Activated T-cell treated with anti-CD3 and anti-CD28 coated beads, Interleukin-2, amount 50 U/mL, for 4 hours (primary cell): ENCODE measurements at regions not wholly inside any gene's neighbourhood (a gene's known extent, or its start where the extent isn't known, plus 50 kb on each side); places are given as distances from the start of the nearest gene placed in this dataset.
"Not testable (repeated sequence)": the region's sequence is repeated elsewhere in the genome, so short reads cannot be mapped to it uniquely, and the experiment has no call there.

Experiments
- ATAC-seq, 2 donors: fragments of 200-7000 bp; cut with Tn5 transposase; one replicate each; pipeline ENCODE4 v1.10.0; 2021
- DNase-seq: peaks from one replicate; pipeline ENCODE4 v3.0.0-alpha.2; 2020
- H3K27me3 Mint-ChIP-seq: one replicate; pipeline ENCODE4 v1.8.0; 2021; ENCODE audit warnings: low read depth, mixed read lengths
- H3K36me3 Mint-ChIP-seq: one replicate; pipeline ENCODE4 v1.8.0; 2022; ENCODE audit warnings: mixed read lengths; ENCODE audit not compliant: insufficient read depth
- H3K4me1 Mint-ChIP-seq: one replicate; pipeline ENCODE4 v1.8.0; 2021; ENCODE audit warnings: low read depth, mixed read lengths
- H3K4me3 Mint-ChIP-seq: one replicate; pipeline ENCODE4 v1.8.0; 2021; ENCODE audit warnings: mild to moderate bottlenecking, moderate library complexity, mixed read lengths
- H3K9me3 Mint-ChIP-seq: one replicate; pipeline ENCODE4 v1.8.0; 2021; ENCODE audit warnings: mixed read lengths

DNA sequence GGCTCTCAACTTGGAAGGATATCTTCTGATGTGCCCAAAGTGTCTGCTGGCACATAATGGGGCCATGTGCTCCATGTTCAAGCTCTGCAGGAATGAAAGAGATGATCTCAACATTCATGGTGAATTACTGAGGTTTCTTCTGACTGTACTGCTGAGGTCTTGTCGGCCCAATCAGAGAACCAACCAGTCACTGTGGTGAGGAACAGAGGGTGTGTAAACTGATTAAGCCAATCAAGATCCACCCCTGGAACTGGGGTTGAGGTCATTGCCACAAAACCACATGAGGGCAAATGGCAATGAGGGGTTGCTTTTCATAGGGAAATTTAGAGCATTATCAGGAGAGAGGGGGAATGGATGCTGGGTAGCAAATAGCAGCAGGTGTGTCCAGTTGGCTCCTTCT lies 152.3 kb upstream of the RAG2 start:
- DNase-seq = no peak
- H3K36me3 Mint-ChIP-seq = no peaks in the 10 kb centered on the region
- H3K9me3 Mint-ChIP-seq = no peaks in the 10 kb centered on the region
- peaks cover 18% of the 10 kb centered on the region for H3K27me3 Mint-ChIP-seq
- ATAC-seq = no peak
- H3K4me3 Mint-ChIP-seq = no peak overlapping the region
- H3K4me1 Mint-ChIP-seq = no peaks in the 10 kb centered on the region

DNA sequence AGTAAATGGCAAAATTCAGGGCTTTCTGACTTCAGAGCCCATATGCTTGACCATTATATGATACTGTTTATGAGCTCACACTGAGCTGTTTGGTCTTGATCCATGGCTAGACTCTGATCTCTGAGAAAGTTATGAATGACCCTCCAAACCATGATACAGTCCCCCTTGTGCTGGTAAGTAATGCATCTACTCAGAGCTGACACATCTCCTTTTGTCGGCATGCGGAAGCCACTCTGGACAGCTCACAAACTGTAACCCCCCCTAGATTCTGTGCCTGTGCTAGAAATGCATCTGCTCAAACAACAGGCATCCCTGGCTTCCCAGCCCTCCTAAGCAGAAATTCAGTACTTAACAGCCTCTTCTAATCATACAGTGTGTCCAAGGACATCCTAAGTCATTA lies 150.8 kb upstream of the RAG2 start:
- no peak for DNase-seq
- no peak for ATAC-seq
- H3K27me3 Mint-ChIP-seq = peaks cover 20% of the 10 kb centered on the region
- H3K36me3 Mint-ChIP-seq = no peaks in the 10 kb centered on the region
- H3K9me3 Mint-ChIP-seq = no peaks in the 10 kb centered on the region
- H3K4me3 Mint-ChIP-seq = no peak overlapping the region
- H3K4me1 Mint-ChIP-seq = peaks cover 5% of the 10 kb centered on the region

- Mint-ChIP-seq H3K9me3 (no peaks in the 10 kb centered on the region), H3K4me1 (peaks cover 5% of the 10 kb centered on the region), H3K4me3 (no peak overlapping the region), H3K36me3 (no peaks in the 10 kb centered on the region), H3K27me3 (peaks cover 20% of the 10 kb centered on the region)
- ATAC-seq (peak; percentile 98 to 99), DNase-seq (peak; percentile 56)
These were observed 149.1 kb upstream of the RAG2 start for GRCh38 chr11:36746886-36747710.

DNA sequence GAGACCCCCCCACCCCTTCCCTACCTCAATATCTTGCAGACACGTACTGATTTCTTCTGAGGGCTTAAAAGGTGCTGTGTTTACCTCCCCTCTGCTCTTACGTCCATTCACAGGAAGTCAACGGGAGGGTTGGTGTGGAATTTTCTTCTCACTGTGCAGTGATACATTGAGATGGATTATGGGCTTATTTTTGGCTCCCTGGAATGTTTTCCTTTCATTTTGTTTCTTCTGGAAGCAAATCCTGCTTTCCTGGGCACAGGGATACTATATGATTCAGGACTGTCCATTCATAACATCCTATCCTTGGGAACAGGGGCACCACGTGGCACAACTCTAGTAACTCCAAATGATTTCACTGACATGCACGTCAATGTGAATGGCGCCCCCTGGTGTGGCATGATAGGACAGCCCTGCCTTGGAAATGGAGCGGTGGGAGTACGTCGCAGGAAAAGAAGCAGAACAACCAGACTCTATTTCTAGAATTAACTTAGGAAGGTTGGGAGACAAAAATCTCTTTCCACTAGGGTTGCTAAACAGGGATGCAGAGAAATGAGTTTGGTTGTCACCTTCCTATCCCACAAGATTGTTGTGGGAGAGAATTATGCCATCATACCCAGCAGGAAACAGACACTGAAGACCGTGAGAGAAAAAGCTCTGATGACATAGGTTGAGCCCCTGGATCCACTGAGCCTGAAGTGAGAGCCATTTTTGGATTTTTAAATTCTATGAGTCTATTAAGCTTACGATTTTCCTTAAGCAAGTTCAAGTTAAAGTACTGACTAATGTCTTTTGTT lies 146.5 kb upstream of the RAG2 start:
- H3K9me3 Mint-ChIP-seq = no peaks in the 10 kb centered on the region
- peaks cover 5% of the 10 kb centered on the region for H3K4me1 Mint-ChIP-seq
- peaks cover 22% of the 10 kb centered on the region for H3K27me3 Mint-ChIP-seq
- ATAC-seq (peak in 1 of 2 donors; percentile 32), DNase-seq (peak; percentile 27)
- no peak overlapping the region for H3K4me3 Mint-ChIP-seq
- H3K36me3 Mint-ChIP-seq = no peaks in the 10 kb centered on the region

DNA sequence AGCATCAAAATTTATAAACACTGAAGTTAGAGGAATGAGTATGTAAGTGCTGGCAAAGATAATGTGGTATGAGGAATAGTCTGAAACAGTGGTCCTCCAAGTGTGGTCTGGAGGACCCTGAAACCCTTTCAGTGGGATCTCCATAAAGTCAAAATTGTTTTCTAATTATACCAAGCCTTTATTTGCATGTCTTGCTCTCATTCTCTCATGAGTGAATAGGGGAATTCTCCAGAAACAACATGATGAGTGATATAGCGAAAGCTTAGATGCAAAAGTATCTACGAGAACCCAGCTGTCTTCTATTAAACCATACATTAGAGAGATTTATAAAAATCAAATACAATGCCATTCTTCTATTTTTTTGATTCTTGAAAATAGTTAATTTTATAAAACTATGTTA lies 145.0 kb upstream of the RAG2 start:
- no peaks in the 10 kb centered on the region for H3K36me3 Mint-ChIP-seq
- ATAC-seq (no peak), DNase-seq (no peak)
- peaks cover 5% of the 10 kb centered on the region for H3K4me1 Mint-ChIP-seq
- H3K4me3 Mint-ChIP-seq = no peak overlapping the region
- no peaks in the 10 kb centered on the region for H3K9me3 Mint-ChIP-seq
- peaks cover 26% of the 10 kb centered on the region for H3K27me3 Mint-ChIP-seq

GRCh38 chr11:36741515-36741914 lies 143.5 kb upstream of the RAG2 start:
- Mint-ChIP-seq H3K27me3 (peaks cover 21% of the 10 kb centered on the region), H3K4me1 (peaks cover 5% of the 10 kb centered on the region), H3K9me3 (no peaks in the 10 kb centered on the region), H3K36me3 (no peaks in the 10 kb centered on the region), H3K4me3 (no peak overlapping the region)
- ATAC-seq (no peak), DNase-seq (no peak)

- ATAC-seq (no peak), DNase-seq (no peak)
- H3K4me1 Mint-ChIP-seq = no peaks in the 10 kb centered on the region
- no peak overlapping the region for H3K4me3 Mint-ChIP-seq
- H3K9me3 Mint-ChIP-seq = peaks cover 2% of the 10 kb centered on the region
- no peaks in the 10 kb centered on the region for H3K36me3 Mint-ChIP-seq
- peaks cover 13% of the 10 kb centered on the region for H3K27me3 Mint-ChIP-seq
These were observed 140.3 kb upstream of the RAG2 start for GRCh38 chr11:36738292-36738861.

DNA sequence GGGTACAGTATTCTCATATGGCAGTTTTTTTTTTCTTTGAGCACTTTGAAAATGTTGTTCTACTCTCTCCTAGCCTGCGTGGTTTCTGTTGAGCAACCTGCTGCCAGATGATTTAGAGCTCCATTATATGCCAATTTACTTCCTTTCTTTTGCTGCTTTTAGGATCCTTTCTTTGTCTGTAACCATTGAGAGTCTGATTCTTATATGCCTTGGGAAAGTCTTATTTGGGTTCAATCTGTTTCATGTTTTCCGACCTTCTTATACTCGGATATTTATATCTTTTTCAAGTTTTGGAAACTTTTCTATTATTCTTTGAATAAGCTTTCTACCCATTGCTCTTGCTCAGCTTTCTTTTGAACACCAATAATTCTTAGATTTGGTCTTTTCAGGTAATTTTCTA lies 138.1 kb upstream of the RAG2 start:
- Mint-ChIP-seq H3K4me3 (no peak overlapping the region), H3K9me3 (peaks cover 2% of the 10 kb centered on the region), H3K27me3 (peaks cover 15% of the 10 kb centered on the region), H3K4me1 (no peaks in the 10 kb centered on the region), H3K36me3 (no peaks in the 10 kb centered on the region)
- ATAC-seq = no peak
- DNase-seq = no peak

DNA sequence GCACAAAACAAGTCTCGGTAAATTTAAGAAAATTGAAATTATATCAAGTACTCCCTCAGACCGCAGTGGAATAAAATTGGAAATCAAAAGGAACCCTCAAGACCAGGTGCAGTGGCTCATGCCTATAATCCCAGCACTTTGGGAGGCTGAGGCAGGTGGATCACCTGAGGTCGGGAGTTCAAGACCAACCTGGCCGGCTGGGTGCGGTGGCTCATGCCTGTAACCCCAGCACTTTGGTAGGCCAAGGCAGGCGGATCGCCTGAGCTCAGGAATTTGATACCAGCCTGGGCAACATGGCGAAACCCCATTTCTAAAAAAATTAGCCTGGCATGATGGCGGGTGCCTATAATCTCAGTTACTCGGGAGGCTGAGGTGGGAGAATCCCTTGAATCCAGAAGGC lies 135.7 kb upstream of the RAG2 start:
- not testable (repeated sequence) for H3K4me3 Mint-ChIP-seq, ATAC-seq, DNase-seq, H3K4me1 Mint-ChIP-seq, H3K9me3 Mint-ChIP-seq, H3K36me3 Mint-ChIP-seq
- peaks cover 19% of the 10 kb centered on the region for H3K27me3 Mint-ChIP-seq

DNA sequence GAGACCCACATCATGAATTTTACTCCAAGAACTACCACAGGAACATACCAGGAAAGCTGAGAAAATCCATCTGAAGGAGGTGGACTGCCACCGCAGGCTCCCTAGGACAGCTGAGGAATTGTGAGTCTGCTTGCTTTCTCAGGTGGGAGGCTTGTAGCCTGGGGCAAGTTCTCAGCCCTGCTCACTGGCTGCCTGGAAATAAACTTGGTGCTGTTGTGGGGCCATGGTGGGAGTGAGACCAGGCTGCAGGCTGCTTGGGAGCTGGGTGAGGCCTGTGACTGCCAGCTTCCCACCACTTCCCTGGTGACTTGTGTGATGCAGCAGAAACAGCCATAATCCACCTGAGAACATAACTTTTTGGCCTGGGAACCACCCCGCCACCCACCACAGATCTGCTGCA lies 132.7 kb upstream of the RAG2 start:
- Mint-ChIP-seq H3K27me3 (peaks cover 18% of the 10 kb centered on the region), H3K36me3 (no peaks in the 10 kb centered on the region), H3K4me3 (no peak overlapping the region), H3K4me1 (no peaks in the 10 kb centered on the region), H3K9me3 (peaks cover under 1% of the 10 kb centered on the region)
- ATAC-seq (no peak), DNase-seq (no peak)

DNA sequence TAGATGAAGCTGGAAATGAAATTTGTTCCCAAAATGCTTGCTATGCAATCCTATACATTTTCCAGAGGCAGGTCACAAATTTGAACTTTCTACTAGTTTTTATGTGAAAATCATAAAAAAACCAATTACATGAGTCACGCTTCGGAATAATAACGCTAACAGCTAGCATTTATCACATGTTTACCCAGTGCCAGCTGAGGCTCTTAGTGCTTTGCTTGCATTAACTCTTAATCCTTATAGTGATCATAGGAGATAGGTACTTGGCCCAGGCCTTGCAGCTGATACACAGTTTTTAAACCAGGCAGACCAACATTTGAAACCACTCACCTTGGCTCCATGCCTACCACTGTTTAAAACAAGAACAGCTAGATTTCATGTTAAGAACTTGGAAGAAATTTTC lies 131.8 kb upstream of the RAG2 start:
- no peak for DNase-seq
- no peak for ATAC-seq
- Mint-ChIP-seq H3K9me3 (no peaks in the 10 kb centered on the region), H3K4me3 (no peak overlapping the region), H3K27me3 (peaks cover 26% of the 10 kb centered on the region), H3K4me1 (no peaks in the 10 kb centered on the region), H3K36me3 (no peaks in the 10 kb centered on the region)

- Mint-ChIP-seq H3K4me3 (no peak overlapping the region), H3K27me3 (peaks cover 29% of the 10 kb centered on the region), H3K36me3 (no peaks in the 10 kb centered on the region), H3K4me1 (no peaks in the 10 kb centered on the region), H3K9me3 (no peaks in the 10 kb centered on the region)
- ATAC-seq (no peak), DNase-seq (no peak)
These were observed 128.4 kb upstream of the RAG2 start for GRCh38 chr11:36726420-36726819.

DNA sequence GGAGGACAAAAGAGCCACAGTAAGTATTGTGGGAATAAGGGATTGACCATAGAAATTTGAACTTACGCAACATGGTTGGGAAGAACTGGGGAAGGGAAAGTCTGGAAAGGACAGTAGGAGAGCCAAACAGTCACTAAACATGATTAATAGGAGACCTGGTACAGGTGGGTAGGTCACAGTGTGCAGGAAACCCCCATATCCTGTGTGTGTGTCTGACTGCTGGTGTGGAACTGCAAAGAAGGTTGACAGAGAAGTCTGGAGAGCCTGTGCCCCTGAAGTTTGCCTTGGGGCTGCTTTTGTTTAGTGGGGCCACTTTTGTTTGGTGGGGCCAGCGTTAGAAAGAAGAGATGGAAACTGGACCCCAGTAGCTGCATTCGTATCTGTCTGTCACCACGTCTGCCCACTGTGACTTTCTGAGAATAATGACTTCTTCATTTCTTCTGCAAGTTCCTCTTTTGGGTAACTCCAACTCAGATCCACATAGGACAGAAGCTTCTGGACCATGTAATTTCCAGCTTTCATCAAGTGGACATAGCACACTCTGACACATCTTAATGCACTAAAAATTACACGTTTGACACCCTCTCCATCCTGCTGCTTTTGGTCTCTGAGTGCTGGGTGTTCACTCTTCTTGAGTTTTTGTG lies 126.8 kb upstream of the RAG2 start:
- no peaks in the 10 kb centered on the region for H3K4me1 Mint-ChIP-seq
- ATAC-seq (no peak), DNase-seq (no peak)
- H3K36me3 Mint-ChIP-seq = no peaks in the 10 kb centered on the region
- no peak overlapping the region for H3K4me3 Mint-ChIP-seq
- peaks cover 20% of the 10 kb centered on the region for H3K27me3 Mint-ChIP-seq
- no peaks in the 10 kb centered on the region for H3K9me3 Mint-ChIP-seq

GRCh38 chr11:36722421-36722820 lies 124.4 kb upstream of the RAG2 start:
- peaks cover 15% of the 10 kb centered on the region for H3K27me3 Mint-ChIP-seq
- no peak overlapping the region for H3K4me3 Mint-ChIP-seq
- no peaks in the 10 kb centered on the region for H3K36me3 Mint-ChIP-seq
- no peak for DNase-seq
- ATAC-seq = no peak
- no peaks in the 10 kb centered on the region for H3K9me3 Mint-ChIP-seq
- H3K4me1 Mint-ChIP-seq = no peaks in the 10 kb centered on the region
